ENCODE measurements at regions not wholly inside any gene's neighbourhood (a gene's known extent, or its start where the extent isn't known, plus 50 kb on each side); places are given as distances from the start of the nearest gene placed in this dataset.

DNA sequence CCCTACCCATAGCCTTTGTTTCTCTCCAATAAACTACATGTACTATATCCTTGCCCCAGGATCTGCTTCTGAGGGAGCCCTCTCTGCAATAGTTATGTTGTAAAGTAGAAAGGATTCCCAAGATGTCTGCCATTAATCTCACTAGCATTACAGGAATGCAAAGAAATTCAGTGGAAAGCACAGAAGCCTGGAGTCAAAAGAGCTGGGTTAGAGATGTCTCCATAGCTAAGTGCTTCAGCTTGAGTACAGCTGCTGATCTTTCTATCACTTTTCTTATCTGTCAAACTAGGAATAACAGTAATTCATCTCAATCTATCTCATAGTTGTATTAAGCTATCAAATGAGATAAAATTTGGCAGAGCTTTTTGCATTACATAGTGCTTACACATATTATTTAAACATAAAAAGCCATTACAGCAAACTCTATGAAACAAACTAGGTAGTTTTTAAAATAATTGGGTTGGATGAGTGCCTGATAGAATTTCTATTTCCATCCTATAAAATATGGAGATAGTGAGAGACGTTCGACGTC lies 799.5 kb upstream of the SEMA6D start:
- TF ChIP-seq, protein P1, sequence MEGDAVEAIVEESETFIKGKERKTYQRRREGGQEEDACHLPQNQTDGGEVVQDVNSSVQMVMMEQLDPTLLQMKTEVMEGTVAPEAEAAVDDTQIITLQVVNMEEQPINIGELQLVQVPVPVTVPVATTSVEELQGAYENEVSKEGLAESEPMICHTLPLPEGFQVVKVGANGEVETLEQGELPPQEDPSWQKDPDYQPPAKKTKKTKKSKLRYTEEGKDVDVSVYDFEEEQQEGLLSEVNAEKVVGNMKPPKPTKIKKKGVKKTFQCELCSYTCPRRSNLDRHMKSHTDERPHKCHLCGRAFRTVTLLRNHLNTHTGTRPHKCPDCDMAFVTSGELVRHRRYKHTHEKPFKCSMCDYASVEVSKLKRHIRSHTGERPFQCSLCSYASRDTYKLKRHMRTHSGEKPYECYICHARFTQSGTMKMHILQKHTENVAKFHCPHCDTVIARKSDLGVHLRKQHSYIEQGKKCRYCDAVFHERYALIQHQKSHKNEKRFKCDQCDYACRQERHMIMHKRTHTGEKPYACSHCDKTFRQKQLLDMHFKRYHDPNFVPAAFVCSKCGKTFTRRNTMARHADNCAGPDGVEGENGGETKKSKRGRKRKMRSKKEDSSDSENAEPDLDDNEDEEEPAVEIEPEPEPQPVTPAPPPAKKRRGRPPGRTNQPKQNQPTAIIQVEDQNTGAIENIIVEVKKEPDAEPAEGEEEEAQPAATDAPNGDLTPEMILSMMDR (conservative IDR thresholded peaks at IDR 0.05; ENCODE audit: low read length), result no peak
- TF ChIP-seq EZH2phosphoT487 (IDR thresholded peaks at IDR 0.05; ENCODE audit: borderline replicate concordance, low read depth, low read length), result no peak
- Histone ChIP-seq H3K4me2 (ENCODE audit: low read length) (no peak overlapping the region), H2AFZ (ENCODE audit: low read length) (no peak overlapping the region), H3K9me3 (ENCODE audit: low read length) (no peaks in the 10 kb centered on the region), H3K9me2 (ENCODE audit: insufficient read depth, low read length) (no peaks in the 10 kb centered on the region), H3K27ac (ENCODE audit: low read depth, low read length, poor library complexity, severe bottlenecking) (no peak overlapping the region), H3K79me2 (ENCODE audit: insufficient read depth, low read depth, low read length) (no peaks in the 10 kb centered on the region), H4K20me1 (ENCODE audit: insufficient read depth, low read length) (no peaks in the 10 kb centered on the region), H3K4me3 (ENCODE audit: low read depth, low read length, poor library complexity, severe bottlenecking) (no peak overlapping the region), H3K36me3 (ENCODE audit: insufficient read depth, low read length) (no peaks in the 10 kb centered on the region), H3K4me1 (ENCODE audit: insufficient read depth, low read length, poor library complexity, severe bottlenecking) (no peaks in the 10 kb centered on the region)
- ChIA-PET POLR2A (interaction anchor here (0.6 kb wide), 3 partner anchors 415 to 1290 kb away, joined by 3 to 4 read pairs (median 3); no protein-coding TSS in a partner anchor), CTCF (ENCODE audit: unreplicated experiment) (no interaction called here)
- DNase-seq (ENCODE audit: low spot score), result no peak
- intact Hi-C loops (cut with micrococcal nuclease; ENCODE audit: unreplicated experiment), result no loop called here
- BruUV-seq (replicated peaks), result no TSS peak

DNA sequence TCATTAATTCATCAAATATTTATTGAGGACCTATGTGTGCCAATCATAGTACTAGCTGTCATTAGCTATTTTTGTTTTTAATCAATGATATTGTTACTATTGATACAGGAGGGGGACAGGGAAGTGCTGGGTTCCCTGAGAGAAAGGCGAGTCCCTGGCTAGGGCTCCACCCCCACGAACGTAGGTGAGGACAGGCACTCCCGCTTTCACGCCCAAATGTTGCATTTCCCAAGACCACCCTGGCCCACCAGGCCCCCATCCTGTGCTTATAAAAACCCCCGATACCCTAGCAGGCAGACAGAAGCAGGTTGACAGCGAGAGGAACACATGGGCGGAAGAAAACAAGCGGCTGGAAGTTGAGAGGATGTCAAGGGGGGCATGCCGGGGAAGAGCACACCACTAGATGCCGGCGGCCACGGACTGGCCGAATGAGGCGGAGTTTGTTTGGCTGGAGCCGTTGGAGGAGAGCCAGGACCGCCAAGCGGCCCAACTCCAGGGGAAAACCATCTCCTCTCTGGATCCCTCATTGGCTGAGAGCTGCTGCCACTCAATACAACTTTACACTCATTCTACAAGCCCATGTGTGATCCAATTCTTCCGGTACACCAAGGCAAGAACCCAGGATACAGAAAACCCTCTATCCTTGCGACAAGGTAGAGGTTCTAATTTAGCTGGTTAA lies 798.7 kb upstream of the SEMA6D start:
- no peak overlapping the region for H3K4me3 ChIP-seq (ENCODE audit: low read depth, low read length, poor library complexity, severe bottlenecking)

More for the DNA sequence above, 798.7 kb upstream of the SEMA6D start:
- ChIA-PET CTCF (ENCODE audit: unreplicated experiment) (no interaction called here), POLR2A (interaction anchor here (0.6 kb wide), 2 partner anchors 416 to 1289 kb away, joined by 3 read pairs; no protein-coding TSS in a partner anchor)
- Histone ChIP-seq H3K4me2 (ENCODE audit: low read length) (no peak overlapping the region), H3K9me3 (ENCODE audit: low read length) (no peaks in the 10 kb centered on the region), H3K36me3 (ENCODE audit: insufficient read depth, low read length) (no peaks in the 10 kb centered on the region), H2AFZ (ENCODE audit: low read length) (no peak overlapping the region), H4K20me1 (ENCODE audit: insufficient read depth, low read length) (no peaks in the 10 kb centered on the region), H3K79me2 (ENCODE audit: insufficient read depth, low read depth, low read length) (no peaks in the 10 kb centered on the region), H3K27ac (ENCODE audit: low read depth, low read length, poor library complexity, severe bottlenecking) (no peak overlapping the region), H3K9me2 (ENCODE audit: insufficient read depth, low read length) (no peaks in the 10 kb centered on the region), H3K4me1 (ENCODE audit: insufficient read depth, low read length, poor library complexity, severe bottlenecking) (no peaks in the 10 kb centered on the region)
- intact Hi-C loops (cut with micrococcal nuclease; ENCODE audit: unreplicated experiment), result no loop called here
- TF ChIP-seq, protein P1 (conservative IDR thresholded peaks at IDR 0.05; ENCODE audit: low read length), result no peak
- no peak for TF ChIP-seq EZH2phosphoT487 (IDR thresholded peaks at IDR 0.05; ENCODE audit: borderline replicate concordance, low read depth, low read length)
- no peak for DNase-seq (ENCODE audit: low spot score)
- BruUV-seq (replicated peaks), result no TSS peak

Measured in OCI-LY7 (cell line).